ENCODE measurements at regions not wholly inside any gene's neighbourhood (a gene's known extent, or its start where the extent isn't known, plus 50 kb on each side); places are given as distances from the start of the nearest gene placed in this dataset.

DNA sequence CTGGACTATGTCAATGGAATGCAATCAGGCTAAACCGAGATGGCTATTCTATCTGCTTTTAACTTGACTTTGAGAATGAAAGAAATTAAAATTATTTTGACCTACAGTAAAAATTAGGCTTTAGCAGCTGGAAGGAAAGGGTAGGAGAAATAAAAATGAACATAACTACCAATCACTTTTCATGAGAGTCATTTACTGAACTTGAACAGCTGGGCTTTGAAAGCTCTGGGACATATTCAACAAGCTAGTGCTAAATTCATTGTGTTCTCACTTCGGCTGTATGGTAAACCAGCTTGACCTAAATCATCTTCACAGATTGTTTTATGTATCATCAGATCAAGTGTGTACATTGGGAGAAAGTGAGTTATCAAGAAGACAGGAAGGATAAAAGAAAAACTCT is 161.5 kb upstream of the STXBP5 start:
- DNase-seq = no peak

DNA sequence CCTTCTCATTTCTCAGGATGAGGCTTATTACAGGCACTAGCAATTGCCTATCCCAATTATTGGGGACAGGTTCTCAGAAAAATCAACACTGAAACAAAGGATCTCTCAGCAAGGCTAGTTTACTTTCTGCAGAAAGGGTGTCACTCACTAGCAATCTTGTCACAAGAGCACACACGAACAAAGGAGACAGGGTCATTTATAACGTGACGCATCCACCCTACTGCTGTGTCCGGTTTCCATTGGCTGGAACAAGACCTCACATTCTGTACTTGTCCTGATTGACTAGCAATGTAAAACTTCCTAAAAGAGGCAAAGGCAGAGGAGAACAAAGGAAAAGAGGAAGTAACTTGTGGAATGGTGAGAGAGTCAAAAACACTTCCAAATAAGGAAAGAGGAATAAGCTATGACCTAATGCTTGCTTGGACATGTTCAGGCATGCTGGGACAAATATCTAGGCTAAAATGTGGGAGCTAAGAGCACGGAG is 160.2 kb upstream of the STXBP5 start:
- DNase-seq = no peak

- DNase-seq = no peak
These were observed 157.9 kb upstream of the STXBP5 start for GRCh38 chr6:147046141-147046877.

DNA sequence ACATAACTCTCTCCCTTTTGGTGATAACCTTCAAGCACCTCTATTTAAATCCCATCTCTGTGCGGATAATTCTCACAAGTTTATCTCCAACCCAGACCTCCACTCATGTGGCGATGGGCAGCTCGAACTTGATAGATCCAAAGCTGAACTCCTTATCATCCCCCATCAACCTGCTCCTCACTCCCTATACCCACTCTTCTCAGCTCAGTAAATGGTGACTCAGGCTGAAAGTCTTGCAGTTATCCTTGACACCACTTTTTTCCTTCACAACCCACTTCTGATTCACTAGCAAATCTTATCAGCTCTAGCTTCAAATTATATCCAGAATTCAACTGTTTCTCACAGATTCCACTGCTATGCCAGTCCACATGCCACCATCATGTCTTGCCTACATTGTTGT is 155.3 kb upstream of the STXBP5 start:
- DNase-seq = no peak

DNA sequence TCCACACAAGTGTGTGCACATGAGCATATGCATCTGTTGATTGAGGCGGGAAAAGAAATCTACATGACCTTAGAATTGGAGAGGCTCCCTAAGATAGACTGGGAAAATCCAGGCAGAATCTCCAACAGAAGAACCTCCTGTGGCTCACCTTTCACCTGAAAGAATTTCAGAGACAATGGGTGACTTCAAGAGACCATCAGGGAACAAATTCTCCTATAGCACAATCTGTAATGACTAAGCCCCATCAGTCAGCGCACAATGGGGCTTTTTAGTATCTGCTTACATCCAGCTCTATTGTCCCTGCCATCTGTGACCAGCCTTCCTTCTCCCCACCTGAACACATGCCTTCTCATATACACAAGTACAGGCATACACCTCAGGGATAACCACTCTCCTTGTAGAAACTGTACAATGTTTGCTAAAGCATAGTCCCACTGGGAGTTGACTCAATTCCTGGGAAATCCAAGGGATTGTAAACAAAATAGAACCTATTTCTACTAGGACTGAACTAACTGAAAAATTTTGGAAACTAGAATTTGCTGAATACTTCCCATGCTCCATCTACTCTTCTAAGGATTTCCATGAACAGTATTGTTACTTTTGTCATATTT is 150.8 kb upstream of the STXBP5 start:
- no peak for DNase-seq

- DNase-seq = no peak
These were observed 150.1 kb upstream of the STXBP5 start for GRCh38 chr6:147054158-147054557.

DNA sequence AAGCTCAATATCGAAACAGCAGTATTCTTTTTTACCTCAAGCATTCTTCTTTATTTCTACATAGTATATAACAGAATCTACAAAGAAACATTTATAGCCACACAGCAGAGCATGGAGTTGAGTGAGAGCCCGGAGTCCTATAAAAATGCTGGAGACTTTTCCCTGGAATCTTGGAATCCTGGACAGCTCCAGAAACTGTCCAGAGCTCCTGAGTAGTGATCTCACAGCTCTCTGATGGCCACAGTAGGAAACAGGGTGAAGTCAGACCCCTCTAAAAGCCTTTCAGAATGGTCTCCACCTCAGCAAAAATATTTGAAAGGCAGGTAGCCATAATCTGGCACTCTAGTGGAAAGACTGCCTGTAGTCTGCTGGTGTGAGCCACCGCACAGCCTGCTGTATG is 149.3 kb upstream of the STXBP5 start:
- no peak for DNase-seq

- DNase-seq = no peak
These were observed 148.3 kb upstream of the STXBP5 start for GRCh38 chr6:147055821-147056392.

- DNase-seq = no peak
These were observed 147.0 kb upstream of the STXBP5 start for GRCh38 chr6:147057188-147057587.

- DNase-seq = no peak
These were observed 146.4 kb upstream of the STXBP5 start for GRCh38 chr6:147057705-147058342.

GRCh38 chr6:147058786-147059385 is 145.3 kb upstream of the STXBP5 start:
- DNase-seq = no peak

GRCh38 chr6:147060636-147061035 is 143.6 kb upstream of the STXBP5 start:
- no peak for DNase-seq

- DNase-seq = no peak
These were observed 143.0 kb upstream of the STXBP5 start for GRCh38 chr6:147061252-147061651.

DNA sequence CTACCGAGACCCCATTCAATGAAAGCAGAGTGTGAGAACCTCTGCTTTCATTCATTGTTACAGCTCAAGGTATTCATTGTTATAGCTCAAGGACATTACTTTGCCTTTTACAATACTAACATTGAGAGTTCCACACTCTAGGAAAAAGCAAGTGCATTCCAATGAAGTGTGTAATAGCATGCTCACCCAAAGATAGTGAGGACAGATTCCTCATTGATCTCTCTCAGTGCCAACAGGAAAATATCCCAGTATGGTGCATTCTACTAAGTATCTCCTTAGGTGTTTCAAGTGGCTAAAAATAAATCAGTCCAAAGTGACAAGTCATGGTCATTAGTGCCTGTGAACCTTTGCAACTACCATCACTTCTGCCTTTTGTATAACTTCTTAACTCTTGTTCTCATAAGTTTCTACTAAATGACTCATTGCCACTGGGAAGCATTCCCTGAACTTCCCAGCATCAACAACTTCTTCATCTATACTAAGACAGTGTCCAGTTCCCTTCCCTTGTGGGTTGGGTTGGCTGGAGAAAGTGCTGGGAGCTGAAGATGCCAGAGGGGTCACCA is 140.7 kb upstream of the STXBP5 start:
- DNase-seq = no peak

- DNase-seq = no peak
These were observed 138.4 kb upstream of the STXBP5 start for GRCh38 chr6:147065786-147066185.

DNA sequence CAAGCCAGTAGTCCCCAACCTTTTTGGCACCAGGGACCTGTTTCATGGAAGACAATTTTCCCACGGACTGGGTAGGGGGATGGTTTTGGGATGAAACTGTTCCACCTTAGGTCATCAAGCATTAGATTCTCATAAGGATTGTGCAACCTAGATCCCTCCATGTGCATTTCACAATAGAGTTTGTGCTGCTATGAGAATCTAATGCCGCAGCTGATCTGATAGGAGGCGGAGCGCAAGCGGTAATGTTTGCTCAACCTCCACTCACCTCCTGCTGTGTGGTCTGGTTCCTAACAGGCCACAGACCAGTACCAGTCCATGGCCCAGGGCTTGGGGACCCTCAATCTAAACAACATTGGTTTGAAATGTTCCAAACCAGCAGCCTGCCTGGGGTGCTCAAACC is 137.0 kb upstream of the STXBP5 start:
- DNase-seq = no peak

DNA sequence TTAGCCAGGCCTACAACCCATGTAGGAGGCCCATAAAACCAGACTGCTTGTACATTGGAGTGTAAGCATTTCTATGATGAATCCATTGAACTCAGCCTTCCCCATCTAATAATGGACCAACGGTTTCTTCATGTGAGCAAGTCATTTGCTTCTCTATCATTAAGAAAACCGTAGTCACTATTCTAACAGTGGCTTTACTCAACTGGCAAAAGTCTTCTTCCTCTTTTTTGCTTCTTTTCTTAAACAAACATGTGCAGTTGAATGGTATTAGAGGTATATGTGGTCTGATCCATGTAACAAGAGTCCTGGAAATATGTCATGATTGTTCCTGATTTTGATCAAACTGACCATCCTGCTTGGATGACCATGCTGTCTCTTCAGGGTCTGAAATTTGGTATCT is 132.4 kb upstream of the STXBP5 start:
- DNase-seq = no peak

DNA sequence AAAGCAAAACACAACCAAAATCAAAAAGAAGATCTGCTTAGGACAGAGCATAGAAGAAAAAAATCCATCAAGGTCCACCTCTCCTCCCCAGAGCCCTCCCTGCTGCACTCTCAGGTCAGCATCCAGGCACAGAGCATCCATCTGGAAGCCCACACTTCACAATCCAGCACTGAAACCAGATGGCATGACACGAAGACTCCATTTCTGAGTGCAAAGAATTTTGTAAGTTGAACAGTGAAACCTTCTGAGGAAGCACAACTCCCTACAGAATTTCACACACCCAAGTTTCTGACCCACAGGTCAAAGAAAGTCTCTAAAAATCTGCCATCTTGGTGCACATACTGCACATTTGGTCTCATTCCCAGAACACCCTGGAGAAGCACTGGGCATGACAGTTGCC is 128.8 kb upstream of the STXBP5 start:
- no peak for DNase-seq

GRCh38 chr6:147077251-147077650 is 127.0 kb upstream of the STXBP5 start:
- no peak for DNase-seq

- DNase-seq = no peak
These were observed 126.1 kb upstream of the STXBP5 start for GRCh38 chr6:147078106-147078505.

- no peak for DNase-seq
These were observed 125.6 kb upstream of the STXBP5 start for GRCh38 chr6:147078602-147079001.

GRCh38 chr6:147080225-147080624 is 124.0 kb upstream of the STXBP5 start:
- no peak for DNase-seq

GRCh38 chr6:147081076-147081609 is 123.1 kb upstream of the STXBP5 start:
- DNase-seq = no peak

Data from activated CD4-positive, alpha-beta T cell treated with anti-CD3 and anti-CD28 coated beads, Interleukin-2, amount 50 U/mL, for 48 hours (primary cell).